Stimulated activated CD4-positive, alpha-beta T cell treated with anti-CD3 and anti-CD28 coated beads, Interleukin-1b, Interleukin-23, amount 100 ng/mL, for 24 hours (primary cell): ENCODE measurements at regions not wholly inside any gene's neighbourhood (a gene's known extent, or its start where the extent isn't known, plus 50 kb on each side); places are given as distances from the start of the nearest gene placed in this dataset.

Source experiments
- DNase-seq, 4 experiments: peaks; one replicate each; pipeline ENCODE4 v3.0.0-alpha.2; 2020; ENCODE audit warnings: low read depth in 4 of 4, low spot score in 1 of 4

GRCh38 chr16:85464383-85465305, 148.5 kb upstream of the GSE1 start:
- no peak for DNase-seq

GRCh38 chr16:85465328-85466303, 147.5 kb upstream of the GSE1 start:
- DNase-seq = no peak

DNA sequence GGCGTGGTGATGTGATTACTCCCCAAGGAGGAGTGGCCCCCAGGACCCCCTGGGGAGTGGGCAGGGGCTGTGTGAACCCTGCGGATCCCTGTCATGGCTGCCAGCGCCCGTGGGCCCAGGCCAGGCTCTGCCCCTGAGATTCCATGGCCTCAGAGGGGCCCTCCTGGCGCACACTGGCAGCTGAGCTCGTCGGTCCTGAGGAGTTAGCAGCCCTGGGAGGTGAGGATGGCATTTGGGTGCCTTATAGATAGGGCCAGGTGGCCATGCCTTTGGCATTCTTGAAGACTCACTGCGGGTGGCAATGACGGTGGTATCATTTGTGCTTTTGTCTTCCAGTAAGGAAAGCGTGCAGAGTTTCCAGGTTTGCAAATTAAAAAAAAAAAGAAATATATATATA, 146.8 kb upstream of the GSE1 start:
- DNase-seq = no peak

GRCh38 chr16:85466989-85467388, 146.1 kb upstream of the GSE1 start:
- DNase-seq = no peak

DNA sequence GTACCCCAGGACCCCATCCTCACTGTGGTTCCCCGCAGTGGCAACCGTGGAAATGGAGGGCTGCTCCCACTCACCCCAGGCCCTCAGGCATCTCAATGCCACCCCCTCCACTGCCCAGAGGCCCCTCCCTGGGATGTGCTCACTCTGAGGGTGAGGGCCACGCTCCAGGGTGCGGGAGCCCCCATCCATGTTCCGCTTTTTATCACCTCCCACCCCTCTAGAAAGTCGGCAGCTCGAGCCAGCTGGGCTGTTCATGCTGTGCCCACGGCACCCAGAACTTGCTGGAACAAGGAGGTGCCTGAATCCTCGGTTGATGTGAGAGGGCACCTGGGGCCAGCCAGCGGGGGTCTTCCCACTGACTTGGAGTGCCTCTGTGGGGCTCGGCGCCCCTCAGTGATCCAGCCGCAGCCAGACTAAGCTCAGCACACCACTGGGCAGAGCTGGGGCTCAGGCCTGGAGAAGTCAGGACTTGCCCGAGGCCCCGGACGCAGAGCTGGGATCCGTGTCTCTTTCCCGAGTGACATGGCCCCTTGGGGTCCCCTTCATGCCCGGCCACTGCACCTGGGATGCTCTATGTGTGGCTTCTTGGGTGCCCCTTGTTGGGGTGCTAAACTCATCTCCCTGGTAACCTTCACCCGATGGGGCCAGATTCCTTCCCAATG, 143.1 kb upstream of the GSE1 start:
- DNase-seq = no peak

GRCh38 chr16:85470873-85471272, 142.2 kb upstream of the GSE1 start:
- DNase-seq = no peak

DNA sequence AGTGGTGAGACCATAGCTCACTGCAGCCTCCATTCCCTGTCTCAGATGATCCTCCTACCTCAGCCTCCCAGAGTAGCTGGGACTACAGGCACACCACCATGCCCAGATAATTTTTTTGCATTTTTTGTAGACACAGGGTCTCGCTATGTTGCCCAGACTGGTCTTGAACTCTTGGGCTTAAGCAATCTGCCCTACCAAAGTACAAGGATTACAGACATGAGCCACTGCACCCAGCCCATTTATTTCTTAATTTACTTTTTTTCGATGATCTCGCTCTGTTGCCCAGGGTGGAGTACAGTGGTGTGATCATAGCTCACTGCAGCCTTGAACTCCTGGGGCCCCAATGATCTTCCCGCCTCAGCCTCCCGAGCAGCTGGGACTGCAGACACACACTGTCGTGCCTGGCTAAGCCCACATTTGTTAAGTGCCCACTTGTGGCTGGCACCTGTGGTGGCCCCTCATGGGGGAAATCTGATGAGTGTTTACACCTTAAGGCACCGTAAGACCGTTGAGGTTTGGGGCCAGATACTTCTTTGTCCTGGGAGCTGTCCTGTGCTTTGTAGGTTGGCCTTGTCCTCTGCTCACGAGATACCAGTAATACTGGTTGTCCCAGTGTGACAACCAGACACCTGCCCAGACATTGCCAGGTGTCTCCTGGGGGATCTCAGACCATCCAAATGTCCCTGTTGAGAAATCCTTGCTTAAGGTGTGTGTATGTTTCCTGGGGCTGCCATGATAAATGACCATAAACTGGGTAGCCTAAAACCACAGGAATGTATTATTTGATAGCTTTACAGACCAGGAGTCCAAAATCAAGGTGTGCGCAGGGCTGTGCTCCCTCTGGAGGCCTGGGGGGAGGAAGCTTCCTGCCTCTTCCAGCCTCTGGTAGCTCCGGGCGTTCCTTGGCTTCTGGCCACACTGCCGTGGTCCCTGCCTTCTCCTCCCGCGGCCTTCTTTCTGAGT, 141.4 kb upstream of the GSE1 start:
- no peak for DNase-seq

DNA sequence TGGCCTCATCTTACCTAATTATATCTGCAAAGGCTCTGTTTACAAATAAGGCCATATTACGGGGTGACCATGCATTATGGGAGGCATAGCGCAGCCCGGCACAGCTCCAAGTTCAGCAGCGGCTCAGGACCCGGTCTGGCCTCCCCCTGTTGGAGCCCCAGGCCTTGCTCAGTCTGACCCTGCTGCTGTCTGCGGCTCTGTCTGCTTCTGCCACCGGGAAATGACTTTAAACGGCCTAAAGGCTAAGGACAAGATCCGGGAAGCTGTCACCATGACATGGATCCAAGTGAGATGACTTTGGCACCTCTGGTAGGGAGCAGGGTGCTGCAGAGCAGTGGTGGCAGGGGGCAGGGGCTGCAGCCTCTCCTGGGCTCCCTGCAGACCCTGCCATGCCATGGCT, 140.6 kb upstream of the GSE1 start:
- DNase-seq = no peak

DNA sequence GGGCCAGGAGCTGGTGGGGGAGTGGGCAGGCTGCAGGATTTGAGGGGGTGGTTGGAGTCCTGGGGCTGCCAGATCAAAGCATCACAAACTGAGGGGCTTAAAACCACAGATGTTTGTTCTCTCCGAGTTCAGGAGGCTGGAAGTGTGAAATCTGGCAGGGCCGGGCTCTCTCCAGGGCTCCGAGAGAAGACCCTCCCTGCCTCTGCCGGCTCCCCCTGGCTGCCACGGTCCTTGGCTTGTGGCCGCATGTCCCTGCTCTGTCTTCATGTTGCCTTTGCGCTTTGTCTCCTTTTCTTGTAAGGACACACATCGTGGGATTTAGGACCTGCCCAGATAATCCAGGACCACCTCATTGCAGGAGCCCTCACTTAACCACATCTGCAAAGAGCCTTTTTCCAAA, 139.8 kb upstream of the GSE1 start:
- no peak for DNase-seq

- no peak for DNase-seq
Observed at GRCh38 chr16:85473909-85474620, 139.1 kb upstream of the GSE1 start.

- no peak for DNase-seq
Observed at GRCh38 chr16:85474621-85475217, 138.4 kb upstream of the GSE1 start.

DNA sequence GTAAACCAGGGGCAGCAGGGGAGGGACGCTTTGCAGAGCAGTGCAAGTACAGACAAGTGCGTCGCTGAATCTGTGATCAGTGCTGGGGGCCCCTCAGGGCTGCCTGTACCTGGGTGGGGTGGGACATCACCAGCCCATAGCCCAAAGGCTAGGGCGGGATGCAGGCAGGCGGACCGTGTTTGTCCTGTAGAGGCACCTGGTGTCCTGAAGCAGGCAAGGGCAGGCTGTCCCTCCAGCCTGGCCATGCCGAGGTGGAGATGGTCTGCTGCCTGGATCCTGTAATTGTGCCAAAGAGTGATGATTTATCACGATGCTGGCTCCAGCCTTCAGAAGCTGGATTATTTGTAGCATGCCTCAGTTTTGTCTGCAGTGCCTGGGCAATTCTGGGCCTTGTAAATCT, 137.9 kb upstream of the GSE1 start:
- DNase-seq = no peak

DNA sequence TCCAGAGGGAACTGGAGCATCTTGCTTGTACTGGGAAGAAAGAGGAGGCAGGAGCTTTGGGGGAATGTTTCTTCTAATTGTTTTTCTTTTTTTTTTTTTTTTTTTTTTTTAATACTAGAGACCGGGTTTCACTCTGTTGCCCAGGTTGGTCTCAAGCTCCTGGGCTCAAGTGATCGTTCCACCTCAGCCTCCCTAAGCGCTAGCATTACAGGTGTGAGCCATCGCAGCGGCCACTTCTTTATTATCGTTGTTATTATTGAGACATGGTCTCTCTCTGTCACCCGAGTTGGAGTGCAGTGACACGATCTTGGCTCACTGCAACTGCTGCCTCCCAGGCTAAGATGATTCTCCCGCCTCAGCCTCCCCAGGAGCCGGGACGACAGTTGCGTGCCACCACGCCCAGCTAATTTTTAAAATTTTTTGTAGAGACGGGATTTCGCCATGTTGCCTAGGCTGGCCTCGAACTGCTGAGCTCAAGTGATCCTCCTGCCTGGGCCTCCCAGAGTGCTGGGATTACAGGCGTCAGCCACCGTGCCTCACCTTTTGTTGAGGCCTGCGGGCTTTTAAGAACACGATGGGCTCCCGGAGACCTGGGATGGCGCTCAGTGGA, 137.3 kb upstream of the GSE1 start:
- no peak for DNase-seq

DNA sequence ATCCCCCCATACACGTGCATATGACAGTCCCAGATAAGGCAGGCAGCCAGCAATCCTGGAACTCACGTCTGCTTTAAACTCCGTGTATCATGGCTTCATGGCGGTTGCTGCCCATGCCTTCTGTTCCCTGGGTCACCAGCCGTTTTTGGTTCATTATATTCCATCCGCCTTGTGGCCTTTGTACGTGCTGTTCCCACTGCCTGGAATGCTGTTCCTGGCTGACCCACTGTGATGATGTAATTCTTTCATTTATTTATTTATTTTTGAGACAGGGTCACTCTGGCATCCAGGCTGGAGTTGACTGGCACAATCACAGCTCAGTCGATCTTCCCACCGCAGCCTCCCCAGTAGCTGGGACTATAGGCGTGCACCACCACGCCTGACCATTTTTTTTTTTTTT, 136.7 kb upstream of the GSE1 start:
- no peak for DNase-seq

DNA sequence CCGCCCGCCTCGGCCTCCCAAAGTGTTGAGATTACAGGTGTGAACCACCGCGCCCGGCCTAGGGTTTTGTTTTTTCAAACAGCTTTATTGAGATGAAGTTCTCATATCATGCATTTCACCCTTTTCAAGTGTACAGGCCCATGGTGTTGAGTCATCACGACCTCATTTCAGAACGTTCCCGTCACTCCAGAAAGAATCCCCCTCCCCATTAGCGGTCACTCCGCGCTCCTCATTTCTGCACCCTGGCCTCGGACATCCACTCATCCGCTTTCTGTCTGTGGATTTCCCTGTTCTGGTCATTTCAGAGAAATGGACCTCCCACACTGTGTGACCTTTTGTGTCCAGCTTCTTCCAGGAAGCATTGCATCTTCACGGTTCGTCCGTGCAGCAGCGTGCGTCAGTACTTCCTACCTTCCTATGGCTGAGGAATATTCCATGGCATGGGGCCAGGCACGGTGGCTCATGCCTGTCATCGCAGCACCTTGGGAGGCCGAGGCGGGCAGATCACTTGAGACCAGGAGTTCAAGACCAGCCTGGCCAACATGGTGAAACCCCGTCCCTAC, 135.2 kb upstream of the GSE1 start:
- DNase-seq = no peak

DNA sequence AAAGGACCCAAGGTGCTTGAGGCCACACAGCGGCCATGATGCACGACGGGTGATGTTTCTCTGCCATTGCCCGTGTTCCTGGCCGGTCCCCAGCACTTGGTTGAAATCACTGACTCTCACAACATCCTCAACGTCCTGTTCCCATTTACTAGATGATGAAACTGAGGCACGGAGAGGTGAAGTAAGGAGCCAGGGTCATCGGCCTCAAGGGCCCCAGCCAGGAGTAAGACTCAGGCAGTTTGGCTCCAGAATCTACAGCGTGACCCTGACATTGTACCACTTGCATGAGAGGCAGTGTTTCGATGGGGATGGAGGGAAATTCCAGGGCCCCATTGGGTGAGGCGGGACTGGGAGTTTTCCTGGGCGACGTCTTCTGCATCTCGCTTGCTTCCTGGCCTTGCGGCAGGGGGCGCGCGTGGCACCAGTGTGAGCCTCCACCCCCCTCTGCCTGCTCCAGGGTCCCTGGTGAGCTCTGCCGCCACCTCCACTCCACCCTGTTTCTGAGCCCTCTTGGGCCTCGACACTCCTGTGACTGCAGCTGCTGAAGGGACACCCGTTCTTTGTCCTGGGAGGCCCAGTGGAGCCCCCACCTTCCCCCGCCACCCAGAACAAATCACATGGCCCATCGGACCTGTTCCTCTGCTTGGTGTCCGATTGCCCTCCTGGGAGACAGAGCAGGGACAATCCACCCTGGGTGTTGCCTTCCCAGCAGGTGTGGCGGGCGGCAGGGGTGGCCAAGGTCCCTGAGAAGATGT, 133.0 kb upstream of the GSE1 start:
- no peak for DNase-seq

- DNase-seq = no peak
Observed at GRCh38 chr16:85480727-85481101, 132.4 kb upstream of the GSE1 start.

DNA sequence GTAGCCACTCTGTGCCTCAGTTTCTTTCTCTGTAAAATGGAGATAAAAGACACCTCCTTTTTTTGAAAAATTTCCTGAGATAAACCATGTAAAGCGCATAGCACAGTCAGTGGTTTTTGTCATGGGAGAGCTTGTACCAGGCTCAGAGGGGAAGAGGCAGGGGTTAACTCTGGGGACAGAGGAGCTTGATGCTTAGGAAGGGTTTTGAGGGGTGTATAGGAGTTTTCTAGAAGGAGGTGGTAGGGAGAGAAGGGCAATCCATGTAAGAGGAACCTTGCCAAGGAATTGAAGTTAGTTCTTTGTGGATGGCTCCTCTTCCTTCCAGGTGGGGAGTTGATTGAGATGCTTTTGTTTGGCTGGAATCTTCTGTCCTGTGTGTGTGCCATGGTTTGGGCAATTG, 131.9 kb upstream of the GSE1 start:
- DNase-seq = no peak
